ENCODE measurements at regions not wholly inside any gene's neighbourhood (a gene's known extent, or its start where the extent isn't known, plus 50 kb on each side); places are given as distances from the start of the nearest gene placed in this dataset.

GRCh38 chr7:79862447-79863210 is 272.0 kb upstream of the GNAI1 start:
- TF ChIP-seq CTCF (IDR thresholded peaks at IDR 0.05) (no peak), ESRRA (CRISPR knock-in tag; IDR thresholded peaks at IDR 0.05; ENCODE audit: borderline replicate concordance) (no peak)
